ENCODE measurements at regions not wholly inside any gene's neighbourhood (a gene's known extent, or its start where the extent isn't known, plus 50 kb on each side); places are given as distances from the start of the nearest gene placed in this dataset.

GRCh38 chr6:105753207-105753606, 332.9 kb upstream of the PRDM1 start:
- no peak for DNase-seq

DNA sequence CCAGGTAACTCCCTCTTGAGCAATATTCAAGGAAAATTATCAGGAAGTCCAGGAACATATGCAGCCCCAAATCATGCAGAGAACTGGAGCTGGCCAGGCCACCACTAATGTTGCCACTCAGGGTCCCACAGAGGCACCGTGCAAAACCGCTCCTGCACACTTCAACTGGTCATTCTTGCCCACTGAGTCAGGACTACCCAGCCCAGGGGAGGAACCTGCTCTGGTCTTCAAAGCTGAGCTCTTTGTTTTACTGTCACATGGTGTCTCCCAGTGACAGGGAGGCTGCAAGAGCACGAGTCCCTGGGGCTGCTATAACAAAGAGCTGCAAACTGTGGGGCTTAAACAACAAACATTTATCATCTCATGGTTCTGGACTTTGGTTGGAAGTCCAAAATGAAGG, 336.0 kb upstream of the PRDM1 start:
- DNase-seq: no peak

- DNase-seq: no peak
These were observed 337.4 kb upstream of the PRDM1 start for GRCh38 chr6:105748737-105749161.

DNA sequence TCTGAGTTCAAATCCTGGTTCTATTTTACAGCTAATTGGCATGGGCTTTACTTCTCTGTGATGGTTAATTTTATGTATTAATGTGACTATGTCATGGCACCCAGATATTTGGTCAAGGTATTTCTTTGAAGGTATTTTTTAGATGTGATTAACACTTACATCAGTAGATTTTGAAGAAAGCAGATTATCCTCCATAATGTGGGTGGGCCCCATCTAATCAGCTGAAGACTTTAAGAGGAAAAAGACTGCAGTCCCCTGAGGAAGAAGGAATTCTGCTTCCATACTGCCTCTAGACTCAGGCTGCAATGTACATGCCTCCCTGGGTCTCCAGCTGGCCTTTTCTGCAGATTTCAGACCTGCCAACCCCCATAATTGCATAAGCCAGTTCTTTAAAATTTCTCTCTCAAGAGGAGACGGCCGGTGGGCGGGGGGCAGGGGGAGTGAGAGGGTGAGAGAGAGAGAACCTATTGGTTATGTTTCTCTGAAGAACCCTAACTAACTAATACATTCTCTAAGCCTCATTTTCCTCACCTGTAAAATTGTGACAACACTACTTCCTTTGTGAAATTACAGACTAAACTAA, 338.2 kb upstream of the PRDM1 start:
- no peak for DNase-seq

DNA sequence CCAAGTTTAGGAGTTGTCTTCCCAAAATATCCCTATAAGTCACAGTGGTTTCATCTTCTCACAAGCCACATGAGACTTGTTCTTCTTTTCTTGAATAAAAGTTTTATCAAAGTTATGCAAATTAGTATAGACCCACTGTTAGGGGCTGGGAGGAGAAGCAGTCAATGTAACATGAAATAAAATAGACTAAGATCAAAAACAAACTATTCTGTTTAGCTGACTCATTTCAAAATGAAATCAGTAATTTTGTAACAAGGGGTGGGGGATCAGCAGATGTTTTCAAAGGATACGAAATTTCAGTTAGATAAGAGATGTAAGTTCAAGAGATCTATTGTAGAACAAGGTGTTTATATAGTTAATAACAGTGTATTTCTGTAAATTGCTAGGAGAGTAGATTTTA, 339.6 kb upstream of the PRDM1 start:
- DNase-seq: no peak

DNA sequence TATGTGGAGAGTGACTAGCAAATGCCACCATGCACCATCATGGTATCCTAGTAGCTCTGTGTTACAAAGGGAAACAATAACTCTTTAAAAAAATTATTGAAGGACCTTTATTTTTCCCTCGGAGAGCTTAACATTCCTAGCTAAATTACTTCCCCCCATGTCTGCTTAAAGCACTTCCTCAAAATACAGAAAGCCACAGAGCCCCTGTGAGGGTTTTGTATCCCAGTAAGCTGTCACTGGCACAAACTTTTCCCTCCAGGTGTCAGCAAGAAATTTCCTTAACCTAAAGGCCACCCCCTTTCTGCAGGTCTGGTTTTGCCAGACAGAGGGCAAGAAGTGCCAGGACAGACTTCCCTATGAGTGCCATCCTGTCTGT, 340.0 kb upstream of the PRDM1 start:
- DNase-seq: no peak

- DNase-seq: no peak
These were observed 340.5 kb upstream of the PRDM1 start for GRCh38 chr6:105745464-105746129.

DNA sequence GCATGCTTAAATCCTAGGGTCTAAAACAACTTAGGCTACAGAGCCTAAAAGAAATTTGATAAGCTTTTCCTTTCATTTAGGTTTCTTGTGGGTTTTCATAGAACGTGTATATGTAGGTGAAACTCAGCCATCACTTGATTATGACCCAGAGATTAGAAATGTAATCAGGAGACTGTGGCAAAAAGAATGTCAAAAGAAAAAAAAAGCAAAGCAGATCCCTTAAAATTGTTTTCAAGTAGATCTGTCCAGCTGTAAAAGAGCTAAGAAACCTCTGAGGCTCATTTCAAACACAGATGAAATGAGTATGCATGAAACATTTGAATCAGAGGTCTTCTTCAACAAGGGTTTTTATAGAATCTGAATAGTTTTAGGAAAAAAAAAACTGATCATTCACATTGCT, 341.3 kb upstream of the PRDM1 start:
- DNase-seq: no peak

DNA sequence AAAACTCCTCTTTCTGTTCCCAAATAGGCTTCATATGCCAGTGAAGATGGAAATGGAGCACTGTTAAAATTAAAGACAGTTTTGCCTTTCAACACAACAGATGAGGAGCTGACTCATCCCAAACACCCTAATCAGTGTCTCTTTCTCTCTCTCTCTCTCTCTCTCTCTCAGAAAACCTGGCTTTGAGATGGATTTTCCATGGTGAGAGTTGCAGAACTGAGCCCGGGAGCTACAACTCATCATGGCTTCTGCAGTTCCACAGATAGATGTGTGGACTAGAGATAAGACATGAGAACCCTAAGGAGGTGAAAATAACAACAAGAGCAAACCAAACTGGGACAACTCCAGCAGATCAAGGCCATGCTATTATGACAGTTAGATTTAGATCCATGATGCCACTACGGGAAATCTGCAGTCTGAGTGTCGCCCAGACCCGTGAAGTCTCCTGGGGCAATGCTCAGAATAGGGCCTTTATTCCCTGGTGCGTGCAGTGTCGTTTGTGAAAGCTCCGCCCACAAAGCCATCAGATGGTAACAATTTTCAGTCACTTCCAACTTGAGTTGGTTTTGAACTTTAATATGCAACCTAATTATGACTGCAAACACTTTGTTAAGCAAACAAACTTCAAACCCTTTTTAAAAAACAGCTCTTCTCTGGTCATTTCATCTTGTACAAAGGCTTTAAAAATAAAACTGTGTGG, 338.2 kb upstream of the PREP start:
- no peak for DNase-seq

DNA sequence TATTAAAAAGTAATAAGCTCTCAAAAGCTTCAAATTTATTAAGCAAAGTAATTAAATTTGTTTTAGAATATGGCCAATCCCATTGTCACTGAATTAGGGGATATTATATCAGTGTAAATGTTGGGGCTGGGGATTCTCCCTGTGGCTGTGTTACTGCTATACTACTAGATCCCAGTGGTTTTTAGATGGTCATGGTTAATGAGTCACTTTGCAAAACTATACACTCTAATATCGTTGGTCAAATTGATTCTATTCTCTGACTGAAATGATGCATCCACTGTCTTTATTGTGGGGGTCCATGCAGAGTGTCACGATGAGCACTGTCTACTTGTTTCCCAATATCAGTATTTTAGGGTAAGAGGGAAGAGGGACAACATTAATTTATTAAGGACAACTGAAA, 336.9 kb upstream of the PREP start:
- DNase-seq: no peak

DNA sequence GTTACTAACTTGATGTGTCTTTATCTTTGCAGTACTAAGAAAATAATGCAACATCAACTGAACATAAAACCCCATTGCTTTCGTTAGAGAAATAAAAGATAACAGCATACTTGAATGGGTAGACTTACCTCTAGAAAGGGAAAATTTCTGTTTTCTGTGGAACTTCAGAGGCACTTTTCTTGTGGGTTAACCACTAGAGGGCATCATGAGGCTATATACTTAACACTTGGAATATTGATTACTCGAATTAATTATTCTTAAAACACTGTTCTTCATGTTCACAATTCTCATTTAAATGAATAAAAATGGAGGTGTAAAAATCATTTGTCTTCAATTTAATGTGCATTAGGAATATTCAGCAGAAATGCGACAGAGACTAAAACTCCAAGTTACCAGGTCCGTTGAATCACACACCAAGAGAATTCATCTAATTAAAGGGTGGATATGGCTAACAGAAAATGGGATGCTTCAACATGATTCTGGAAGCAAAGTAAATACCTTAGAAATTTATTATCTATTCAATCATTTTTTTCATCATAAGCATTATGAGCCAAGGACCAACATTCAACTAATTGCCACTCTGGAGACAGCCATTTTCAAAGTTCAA, 330.8 kb upstream of the PREP start:
- DNase-seq: no peak

DNA sequence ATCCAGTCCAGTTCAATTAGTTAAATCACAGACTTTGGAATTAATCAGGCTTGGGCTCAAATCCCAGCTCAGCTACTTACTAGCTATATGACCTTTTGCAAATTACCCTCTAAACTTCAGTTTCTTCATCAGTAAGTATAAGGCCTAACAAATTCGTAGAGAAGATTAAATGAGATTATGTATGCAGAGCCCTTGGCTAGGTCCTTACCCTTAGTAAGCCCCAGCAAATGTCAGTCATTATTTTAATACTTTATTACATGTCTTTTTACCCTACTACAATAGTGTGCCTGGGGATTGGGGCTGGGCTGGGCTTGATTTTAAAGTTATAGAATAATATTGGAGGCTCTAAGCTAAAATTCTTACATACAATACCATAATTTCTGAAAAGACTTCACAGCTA, 326.1 kb upstream of the PREP start:
- no peak for DNase-seq

- no peak for DNase-seq
These were observed 324.2 kb upstream of the PREP start for GRCh38 chr6:105726902-105727655.

DNA sequence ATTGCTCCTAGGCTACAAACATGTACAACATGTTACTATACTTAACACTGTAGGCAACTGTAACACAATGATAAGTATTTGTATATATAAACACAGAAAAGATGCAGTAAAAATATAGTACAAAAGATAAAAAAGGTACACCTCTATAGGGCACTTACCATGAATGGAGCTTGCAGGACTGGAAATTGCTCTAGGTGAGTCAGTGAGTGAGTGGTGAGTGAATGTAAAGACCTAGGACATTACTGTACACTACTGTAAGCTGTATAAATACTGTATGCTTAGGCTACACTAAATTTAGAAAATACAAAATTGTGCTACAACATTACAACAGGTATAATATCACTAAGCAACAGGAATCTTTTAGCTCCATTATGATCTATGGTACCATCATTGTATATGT, 312.0 kb upstream of the PREP start:
- no peak for DNase-seq

- no peak for DNase-seq
These were observed 310.7 kb upstream of the PREP start for GRCh38 chr6:105713474-105714118.

DNA sequence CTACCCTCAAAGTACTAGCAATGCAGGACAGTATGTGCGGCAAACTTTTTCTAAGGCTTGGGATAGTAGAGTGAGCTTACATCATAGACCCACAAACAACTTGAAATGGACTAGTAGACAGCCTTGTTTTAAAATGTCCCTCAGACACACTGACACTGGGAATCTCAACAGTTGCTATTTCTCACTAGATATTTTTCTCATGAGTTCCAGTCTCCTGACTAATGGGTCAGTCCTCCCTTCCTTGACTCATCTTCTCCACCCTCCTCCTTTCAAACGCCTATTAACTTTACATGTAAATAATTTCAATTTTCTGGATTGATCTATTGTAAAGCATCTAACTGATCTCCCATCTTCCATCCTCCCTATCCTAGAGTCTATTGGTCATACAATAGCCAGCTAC, 308.3 kb upstream of the PREP start:
- no peak for DNase-seq

GRCh38 chr6:105705608-105706007, 302.7 kb upstream of the PREP start:
- DNase-seq: no peak

DNA sequence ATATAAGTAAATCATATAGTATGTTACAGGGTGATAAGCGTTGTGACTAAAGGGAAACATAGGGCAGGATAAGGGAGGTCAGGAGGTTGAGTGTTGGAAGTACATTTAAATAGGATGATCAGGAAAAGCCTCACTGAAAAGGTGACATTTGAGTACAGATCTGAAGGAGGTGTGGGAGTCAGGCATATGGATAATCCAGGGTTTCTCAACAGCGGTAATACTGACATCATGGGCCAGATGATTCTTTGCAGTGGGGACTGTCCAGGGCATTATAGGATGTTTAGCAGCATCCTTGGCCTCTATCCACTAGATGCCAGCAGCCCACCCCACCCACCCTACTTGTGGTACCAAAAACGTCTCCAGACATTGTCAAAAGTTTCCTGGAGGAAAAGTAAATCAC, 292.6 kb upstream of the PREP start:
- DNase-seq: no peak

- DNase-seq: no peak
These were observed 289.8 kb upstream of the PREP start for GRCh38 chr6:105692613-105693215.

GRCh38 chr6:105691971-105692370, 289.1 kb upstream of the PREP start:
- no peak for DNase-seq

GRCh38 chr6:105691081-105691480, 288.2 kb upstream of the PREP start:
- DNase-seq: no peak

GRCh38 chr6:105688573-105688972, 285.7 kb upstream of the PREP start:
- no peak for DNase-seq

Measured in DMS 273 treated with DMSO at 0.1 percent for 48 hours (cell line).